ENCODE measurements at regions not wholly inside any gene's neighbourhood (a gene's known extent, or its start where the extent isn't known, plus 50 kb on each side); places are given as distances from the start of the nearest gene placed in this dataset.

- TF ChIP-seq CTCF (IDR thresholded peaks at IDR 0.05 in 4 of 5, conservative IDR thresholded peaks at IDR 0.05 in 1 of 5) (no peak), POLR2A (IDR thresholded peaks at IDR 0.05) (no peak)
Observed at GRCh38 chr3:167106456-167106855, 273.6 kb downstream of the ZBBX start.

All from gastrocnemius medialis (tissue), 4 donors.